ENCODE measurements at regions not wholly inside any gene's neighbourhood (a gene's known extent, or its start where the extent isn't known, plus 50 kb on each side); places are given as distances from the start of the nearest gene placed in this dataset.
A peak's percentile ranks its signal among the peaks of the same experiment; 100 is the strongest.
"Not testable (repeated sequence)": the region's sequence is repeated elsewhere in the genome, so short reads cannot be mapped to it uniquely, and the experiment has no call there.

- DNase-seq, result peak; percentile 90 to 96
Measured at GRCh38 chr11:130979386-130979972, 63.2 kb upstream of the SNX19 start.

GRCh38 chr11:130980071-130980862 is 64.0 kb upstream of the SNX19 start:
- peak; percentile 94 to 98 for DNase-seq

GRCh38 chr11:130984241-130984640 is 68.0 kb upstream of the SNX19 start:
- DNase-seq, result not testable (repeated sequence)

- no peak for DNase-seq
Measured at GRCh38 chr11:130992788-130993187, 76.5 kb upstream of the SNX19 start.

GRCh38 chr11:130994043-130994442 is 77.8 kb upstream of the SNX19 start:
- DNase-seq, result no peak

GRCh38 chr11:130995266-130995665 is 79.0 kb upstream of the SNX19 start:
- DNase-seq, result no peak

GRCh38 chr11:130997278-130997677 is 81.0 kb upstream of the SNX19 start:
- DNase-seq, result no peak

- no peak for DNase-seq
Measured at GRCh38 chr11:130999086-130999485, 82.8 kb upstream of the SNX19 start.

- no peak for DNase-seq
Measured at GRCh38 chr11:130999992-131000770, 83.9 kb upstream of the SNX19 start.

GRCh38 chr11:131002145-131002544 is 85.9 kb upstream of the SNX19 start:
- no peak for DNase-seq

- no peak for DNase-seq
Measured at GRCh38 chr11:131005829-131006228, 89.5 kb upstream of the SNX19 start.

- peak; percentile 13 to 42 for DNase-seq
Measured at GRCh38 chr11:131025020-131025419, 108.7 kb upstream of the SNX19 start.

- DNase-seq, result no peak
Measured at GRCh38 chr11:131025421-131026125, 109.3 kb upstream of the SNX19 start.

- no peak for DNase-seq
Measured at GRCh38 chr11:131027491-131027890, 111.2 kb upstream of the SNX19 start.

- DNase-seq, result peak in 1 of 2 experiments; percentile 5
Measured at GRCh38 chr11:131033151-131033651, 116.9 kb upstream of the SNX19 start.

- no peak for DNase-seq
Measured at GRCh38 chr11:131036514-131036913, 120.2 kb upstream of the SNX19 start.

- peak; percentile 63 to 79 for DNase-seq
Measured at GRCh38 chr11:131037873-131038272, 121.6 kb upstream of the SNX19 start.

GRCh38 chr11:131038597-131038996 is 122.3 kb upstream of the SNX19 start:
- DNase-seq, result peak; percentile 10 to 54

GRCh38 chr11:131041331-131042040 is 125.2 kb upstream of the SNX19 start:
- no peak for DNase-seq

- DNase-seq, result no peak
Measured at GRCh38 chr11:131042041-131042390, 125.7 kb upstream of the SNX19 start.

GRCh38 chr11:131043251-131043650 is 127.0 kb upstream of the SNX19 start:
- DNase-seq, result no peak

GRCh38 chr11:131044851-131045250 is 128.6 kb upstream of the SNX19 start:
- DNase-seq, result no peak
